ENCODE measurements at regions not wholly inside any gene's neighbourhood (a gene's known extent, or its start where the extent isn't known, plus 50 kb on each side); places are given as distances from the start of the nearest gene placed in this dataset.
"Not testable (repeated sequence)": the region's sequence is repeated elsewhere in the genome, so short reads cannot be mapped to it uniquely, and the experiment has no call there.

- no peak for DNase-seq
These were observed 98.9 kb upstream of the MAPRE2 start for GRCh38 chr18:34942276-34942675.

GRCh38 chr18:34942975-34943374 lies 98.2 kb upstream of the MAPRE2 start:
- no peak for DNase-seq

- DNase-seq = no peak
These were observed 97.6 kb upstream of the MAPRE2 start for GRCh38 chr18:34943587-34943986.

DNA sequence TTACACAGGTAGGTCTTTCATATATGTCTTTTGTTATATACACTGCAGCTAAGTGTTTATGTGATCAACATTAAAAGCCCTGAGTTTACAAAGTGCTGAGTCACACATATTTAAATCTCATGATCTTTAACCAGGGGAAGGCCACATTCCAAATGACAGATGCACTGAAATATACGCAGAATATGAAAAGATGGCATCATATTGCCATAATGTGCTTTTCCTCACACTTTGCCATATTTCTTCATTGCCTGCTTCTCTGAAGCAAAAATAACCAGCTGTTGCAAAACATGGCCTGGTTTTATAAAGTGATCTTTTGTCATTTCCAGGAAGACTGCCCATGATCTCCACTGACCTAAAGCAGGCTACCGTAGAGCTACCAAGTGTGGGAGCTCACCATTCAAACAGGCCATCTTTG lies 93.5 kb upstream of the MAPRE2 start:
- no peak for DNase-seq

DNA sequence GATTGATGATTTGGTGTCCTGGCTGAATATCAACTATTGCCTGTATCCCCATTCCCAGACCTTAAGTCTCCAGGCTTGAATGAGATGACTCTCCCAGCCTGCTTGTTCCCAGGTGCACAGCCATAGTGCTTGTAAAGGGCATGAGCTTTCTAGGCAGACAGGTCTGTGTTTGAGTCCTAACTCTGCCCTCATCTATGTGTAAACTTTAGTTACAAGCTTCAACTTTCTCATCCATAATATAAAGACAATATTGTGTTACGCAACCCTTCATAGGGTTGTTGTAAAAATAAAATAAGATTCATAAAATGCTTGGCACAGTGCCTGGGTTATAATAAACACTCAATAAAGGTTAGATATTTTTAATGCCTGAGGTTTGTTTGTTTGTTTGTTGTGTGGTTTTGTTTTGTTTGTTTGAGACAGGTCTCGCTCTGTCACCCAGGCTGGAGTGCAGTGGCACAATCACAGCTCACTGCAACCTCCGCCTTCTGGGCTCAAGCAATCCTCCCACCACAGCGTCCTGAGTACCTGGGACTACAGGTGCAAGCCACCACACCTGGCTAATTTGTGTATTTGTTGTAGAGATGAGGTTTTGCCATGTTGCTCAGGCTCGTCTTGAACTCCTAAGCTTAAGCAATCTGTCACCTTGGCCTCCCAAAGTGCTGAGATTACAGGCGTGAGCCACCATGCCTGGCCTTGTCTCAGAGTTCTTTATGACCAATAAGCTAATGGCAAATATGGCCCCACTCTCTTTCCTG lies 89.4 kb upstream of the MAPRE2 start:
- DNase-seq = no peak

DNA sequence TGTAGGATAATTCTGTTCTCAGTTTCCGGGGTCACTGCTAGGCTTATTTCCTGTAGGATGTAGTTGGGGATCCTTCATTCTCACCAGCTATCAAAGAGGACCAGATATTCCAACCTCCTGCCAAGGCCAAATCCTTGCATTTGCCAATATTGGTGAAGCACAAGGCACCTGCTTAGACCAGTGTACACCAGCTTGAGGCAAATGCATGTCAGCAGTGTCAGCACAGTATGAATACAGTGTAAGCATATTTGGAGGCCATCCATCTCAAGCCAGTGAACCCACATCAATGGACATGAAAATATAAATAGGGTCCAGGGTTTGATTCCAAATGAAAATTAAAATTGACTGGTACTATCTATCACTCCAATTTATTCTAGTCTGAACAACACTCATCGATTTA lies 88.0 kb upstream of the MAPRE2 start:
- DNase-seq = no peak

GRCh38 chr18:34955494-34955893 lies 85.7 kb upstream of the MAPRE2 start:
- not testable (repeated sequence) for DNase-seq

DNA sequence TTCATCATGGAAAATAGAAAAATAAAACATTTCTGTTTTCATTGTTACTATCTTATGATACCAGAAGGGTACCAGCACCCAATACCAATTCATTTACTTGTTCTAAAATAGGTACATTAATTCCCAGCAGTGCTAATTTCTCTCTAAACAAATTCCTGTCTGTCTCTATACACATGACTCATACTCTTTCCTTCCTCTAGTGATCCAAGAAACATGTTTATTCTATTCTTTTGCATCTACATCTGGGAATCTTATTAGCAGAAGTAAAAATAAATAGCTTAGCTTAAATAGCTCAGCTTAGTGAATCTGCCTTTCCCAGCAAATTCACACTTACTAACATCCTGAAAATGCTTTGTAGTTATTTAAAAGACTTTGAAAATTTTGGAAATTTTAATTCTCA lies 84.5 kb upstream of the MAPRE2 start:
- DNase-seq = no peak

GRCh38 chr18:34957119-34957863 lies 83.9 kb upstream of the MAPRE2 start:
- no peak for DNase-seq

DNA sequence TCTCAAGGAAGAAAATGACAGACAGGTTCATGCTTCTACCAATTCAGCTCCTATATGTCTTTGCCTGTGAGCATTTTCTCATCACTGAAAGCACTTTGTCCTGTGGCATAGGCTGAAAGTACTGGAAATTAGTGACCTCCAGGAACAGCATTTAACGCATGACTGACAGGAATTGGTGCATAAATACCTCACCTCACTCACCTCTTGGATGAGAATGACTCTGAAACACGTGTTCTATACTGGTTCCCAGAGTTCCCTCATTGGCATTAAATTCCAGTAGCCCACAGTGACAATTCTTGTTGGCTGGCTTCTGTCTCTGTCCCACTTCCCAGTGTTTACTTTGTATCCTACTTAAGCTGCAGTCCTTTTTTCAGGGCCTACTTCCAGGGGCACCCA lies 83.4 kb upstream of the MAPRE2 start:
- DNase-seq = no peak

- DNase-seq = no peak
These were observed 81.9 kb upstream of the MAPRE2 start for GRCh38 chr18:34959211-34959829.

GRCh38 chr18:34959989-34960388 lies 81.2 kb upstream of the MAPRE2 start:
- no peak for DNase-seq

DNA sequence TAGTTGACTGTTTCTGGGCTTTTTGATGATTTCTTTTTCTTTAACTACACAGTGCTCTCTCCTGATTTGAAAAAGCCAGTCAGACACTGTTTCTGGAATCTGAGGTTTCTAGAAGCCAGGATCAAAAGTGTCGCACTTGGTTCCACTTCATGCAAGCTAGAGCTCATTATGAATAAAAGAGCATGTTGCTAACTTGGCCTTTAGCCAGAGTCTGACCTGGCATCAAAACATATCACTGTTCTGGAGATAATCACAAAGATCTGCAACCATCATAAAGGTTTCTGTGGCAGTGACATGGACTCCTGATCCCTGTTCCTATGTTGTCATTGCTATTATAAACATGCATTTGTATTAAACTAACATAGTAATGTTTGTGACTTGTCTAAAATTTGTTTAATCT lies 76.1 kb upstream of the MAPRE2 start:
- no peak for DNase-seq

DNA sequence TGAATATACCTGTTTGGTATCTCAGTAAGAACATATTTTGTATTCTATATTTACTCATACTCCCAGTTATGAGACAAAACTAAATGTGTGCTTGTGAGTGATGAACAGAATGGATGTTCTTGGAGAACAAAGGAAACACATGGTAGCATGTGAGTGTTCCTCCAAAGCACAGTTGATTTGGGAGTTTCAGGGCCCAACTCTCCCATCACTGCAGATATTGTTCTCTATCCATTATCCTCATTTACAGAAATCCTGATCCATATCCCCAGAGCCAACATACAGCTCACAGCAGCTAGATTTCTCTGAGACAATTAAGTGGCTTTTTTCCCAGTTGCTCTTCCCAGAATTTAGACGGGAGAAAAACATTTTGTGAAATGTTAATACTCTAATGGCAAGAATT lies 75.6 kb upstream of the MAPRE2 start:
- DNase-seq = no peak

DNA sequence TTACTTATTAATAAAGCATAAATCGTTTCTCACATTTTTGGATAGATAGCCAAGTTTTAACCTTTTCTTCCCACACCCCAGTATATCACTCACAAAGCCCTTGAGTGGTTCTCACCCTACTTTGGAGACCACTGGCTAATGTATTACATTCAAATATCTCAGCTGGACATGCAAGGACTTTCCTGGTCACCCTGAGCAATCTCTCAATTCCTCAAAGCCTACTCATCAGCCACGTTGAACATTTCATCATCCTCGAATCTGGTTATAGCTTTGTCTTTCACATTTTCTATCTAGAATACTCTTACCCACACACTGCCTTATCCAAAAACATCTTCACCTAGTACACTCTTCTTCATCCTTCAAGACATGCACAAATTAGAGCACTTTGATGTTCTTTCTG lies 71.1 kb upstream of the MAPRE2 start:
- DNase-seq = no peak

DNA sequence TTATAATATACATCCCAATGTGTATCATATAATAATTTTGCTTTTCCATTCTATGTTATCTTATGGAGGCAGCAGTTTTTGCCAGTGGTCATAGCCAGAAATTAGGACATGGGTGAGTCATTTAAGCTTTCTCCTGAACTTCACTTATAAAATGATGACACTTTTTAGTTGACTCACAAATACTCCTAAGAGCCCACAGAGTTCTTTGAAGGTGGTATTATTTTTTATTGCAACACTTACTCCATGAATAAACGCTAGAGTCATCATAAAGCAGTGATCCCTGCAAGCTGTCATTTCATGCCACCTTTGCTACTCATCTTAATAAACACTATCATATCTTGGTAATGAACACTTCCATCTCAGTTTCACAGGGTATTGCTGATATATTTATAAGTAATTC lies 69.9 kb upstream of the MAPRE2 start:
- no peak for DNase-seq

DNA sequence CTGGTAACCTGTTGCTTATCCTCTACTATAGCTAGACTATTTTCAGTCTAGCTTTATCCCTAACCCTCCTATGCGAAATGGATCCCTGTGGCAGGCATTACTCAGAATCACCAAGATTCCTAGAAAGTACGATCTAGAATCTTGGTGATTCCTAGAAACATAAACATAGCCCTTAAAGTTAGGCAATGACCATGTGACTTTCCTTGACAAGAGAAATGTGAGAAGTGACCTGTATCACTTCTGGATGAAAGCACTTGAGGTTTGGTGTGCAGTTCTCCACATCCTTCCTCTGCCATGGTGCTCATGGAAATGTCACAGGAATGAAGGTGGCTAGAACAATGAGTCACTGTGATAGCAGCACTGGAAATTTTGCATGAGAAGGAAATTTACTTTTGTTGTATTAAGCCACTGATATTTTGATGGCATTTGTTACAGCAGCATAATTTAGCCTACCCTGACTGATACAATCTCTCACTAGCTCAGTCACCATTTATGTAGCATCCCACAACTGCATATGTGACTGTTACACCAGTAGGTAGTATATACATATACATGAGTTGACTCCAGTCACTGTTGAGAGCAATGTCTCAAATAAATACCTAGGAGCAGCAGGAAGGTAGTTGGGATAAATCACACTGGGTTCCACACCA lies 68.3 kb upstream of the MAPRE2 start:
- DNase-seq = no peak

GRCh38 chr18:34976123-34976522 lies 65.1 kb upstream of the MAPRE2 start:
- no peak for DNase-seq

DNA sequence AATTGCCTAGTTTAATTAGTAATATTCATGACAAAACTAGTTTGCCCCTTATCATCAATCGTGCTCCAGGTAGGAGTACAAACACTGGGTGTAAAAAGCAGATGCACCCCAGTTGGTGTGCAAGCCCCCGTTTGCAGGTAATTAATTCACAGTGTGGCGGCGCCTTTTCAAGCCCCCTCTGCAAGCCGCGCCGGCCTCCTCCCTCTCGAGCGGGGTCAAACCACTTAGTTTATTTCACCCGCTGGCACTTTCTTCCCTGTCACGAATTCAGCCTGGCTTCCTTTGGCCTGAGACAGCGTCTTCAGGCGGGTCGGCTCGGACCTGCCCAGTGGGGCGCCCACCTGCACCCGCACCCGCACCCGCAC lies 64.7 kb upstream of the MAPRE2 start:
- DNase-seq = no peak

- DNase-seq = no peak
These were observed 64.0 kb upstream of the MAPRE2 start for GRCh38 chr18:34976899-34977837.

DNA sequence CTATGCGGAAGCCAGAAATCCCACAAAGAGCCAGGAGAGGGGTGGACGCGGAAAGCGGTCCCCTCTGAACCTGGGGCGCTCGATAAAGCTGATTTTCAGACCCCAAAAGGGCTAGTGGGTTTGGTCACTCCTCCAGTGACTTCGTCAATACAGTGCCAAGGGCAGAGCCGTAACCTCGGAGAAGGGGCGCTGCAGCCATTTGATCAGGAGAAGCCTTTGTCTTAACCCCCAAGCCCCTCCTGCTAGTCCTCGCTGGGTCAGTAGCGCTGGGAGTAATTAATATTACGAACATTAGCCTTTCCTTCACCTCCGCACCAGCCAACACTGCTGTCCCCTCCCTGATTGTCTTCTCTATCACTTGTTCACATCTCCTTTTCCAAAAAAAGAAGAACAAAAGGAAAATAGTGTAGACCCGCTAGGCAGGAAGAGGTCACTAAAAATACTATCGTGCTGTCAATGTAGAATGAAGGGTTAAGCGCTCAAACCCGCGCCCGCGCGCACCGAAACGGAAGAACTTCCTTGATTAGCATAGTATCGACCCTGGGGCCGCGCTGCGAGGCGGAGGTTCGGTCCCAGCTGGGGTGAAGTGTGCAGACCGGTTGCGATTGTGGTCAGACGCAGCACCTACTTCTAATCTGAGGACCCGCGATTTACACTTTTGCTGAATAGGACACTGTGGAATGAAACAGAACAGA lies 63.2 kb upstream of the MAPRE2 start:
- DNase-seq = no peak

- DNase-seq = no peak
These were observed 62.7 kb upstream of the MAPRE2 start for GRCh38 chr18:34978533-34978893.
